Erythroblast (primary cell): ENCODE measurements at regions not wholly inside any gene's neighbourhood (a gene's known extent, or its start where the extent isn't known, plus 50 kb on each side); places are given as distances from the start of the nearest gene placed in this dataset.

Source experiments
- GATA1 ChIP-seq: IDR thresholded peaks from 2 replicates; pipeline ENCODE4 v1.6.1; 2011; ENCODE audit warnings: low read depth, mild to moderate bottlenecking, control low read depth, low read length, moderate library complexity
- POLR2A ChIP-seq: IDR thresholded peaks from 2 replicates; pipeline ENCODE4 v1.6.1; 2011; ENCODE audit warnings: mild to moderate bottlenecking, low read length

- no peak for TF ChIP-seq POLR2A
- TF ChIP-seq GATA1, result no peak
These were observed 1151.1 kb downstream of the TYW1 start for GRCh38 chr7:68147614-68148238.
